DOHH2 (cell line): ENCODE measurements at regions not wholly inside any gene's neighbourhood (a gene's known extent, or its start where the extent isn't known, plus 50 kb on each side); places are given as distances from the start of the nearest gene placed in this dataset.

Experiments used
- CTCF ChIP-seq: fragments of 200-600 bp; sonication (generic); IDR thresholded peaks from one replicate; pipeline ENCODE4 v1.5.1; 2014; ENCODE audit warnings: antibody characterized with exemption, mild to moderate bottlenecking, low read depth, low read length; ENCODE audit not compliant: poor library complexity, severe bottlenecking
- EZH2phosphoT487 ChIP-seq: fragments of 200-600 bp; sonication (generic); IDR thresholded peaks from 2 replicates; pipeline ENCODE4 v1.6.1; 2017; ENCODE audit warnings: borderline replicate concordance, mild to moderate bottlenecking, antibody characterized with exemption, low read length, moderate library complexity, mixed read lengths

- TF ChIP-seq CTCF = no peak
- TF ChIP-seq EZH2phosphoT487 = no peak
These were observed 550.5 kb downstream of the MMUT start for GRCh38 chr6:48912503-48912902.
